Fibroblast of skin of left quadriceps (primary cell): ENCODE measurements at regions not wholly inside any gene's neighbourhood (a gene's known extent, or its start where the extent isn't known, plus 50 kb on each side); places are given as distances from the start of the nearest gene placed in this dataset.
"Not testable (repeated sequence)": the region's sequence is repeated elsewhere in the genome, so short reads cannot be mapped to it uniquely, and the experiment has no call there.

ENCODE experiments used
- DNase-seq, 2 experiments: peaks; one replicate each; pipeline ENCODE4 v3.0.0-alpha.2; 2013; ENCODE audit warnings: low read depth in 2 of 2

DNA sequence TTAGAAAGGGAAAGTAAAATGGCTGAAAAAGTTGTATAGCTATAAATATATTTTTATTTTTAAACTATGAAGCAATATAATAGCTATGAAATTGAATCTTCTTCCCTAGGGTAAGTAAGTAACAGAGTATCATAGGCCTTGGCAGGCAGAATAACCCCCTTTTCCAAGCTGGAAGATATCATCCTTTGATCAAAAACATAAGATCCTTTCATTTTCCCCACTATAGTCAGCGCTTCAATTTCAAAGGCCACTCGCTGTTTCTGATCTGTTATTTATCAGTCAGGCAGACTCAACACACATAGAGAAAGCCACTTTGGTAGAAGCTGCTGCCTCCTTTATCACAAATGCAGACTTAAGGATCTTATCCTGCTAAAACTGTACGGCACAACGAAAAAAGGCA, 74.0 kb upstream of the UBE2E2 start:
- DNase-seq, result no peak

DNA sequence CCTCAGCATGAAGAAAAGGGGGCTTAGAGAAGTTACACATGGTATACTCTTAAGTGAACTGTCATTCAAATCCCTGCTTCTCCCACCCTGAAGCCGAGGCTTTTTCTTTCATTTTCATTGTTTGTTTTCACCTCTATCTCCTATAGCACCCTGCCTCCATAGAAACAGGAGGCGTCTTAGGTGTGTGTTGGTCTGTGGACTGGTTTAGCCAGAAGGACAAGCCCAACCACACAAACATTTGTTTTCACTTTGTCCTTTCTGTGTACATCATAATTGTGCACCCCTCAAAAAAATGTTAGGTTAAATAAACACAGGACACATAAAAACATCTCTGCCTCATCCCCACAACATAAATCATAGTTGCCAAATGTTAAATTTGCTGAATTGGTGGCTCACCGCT, 73.3 kb upstream of the UBE2E2 start:
- peak; percentile 11 to 15 for DNase-seq

DNA sequence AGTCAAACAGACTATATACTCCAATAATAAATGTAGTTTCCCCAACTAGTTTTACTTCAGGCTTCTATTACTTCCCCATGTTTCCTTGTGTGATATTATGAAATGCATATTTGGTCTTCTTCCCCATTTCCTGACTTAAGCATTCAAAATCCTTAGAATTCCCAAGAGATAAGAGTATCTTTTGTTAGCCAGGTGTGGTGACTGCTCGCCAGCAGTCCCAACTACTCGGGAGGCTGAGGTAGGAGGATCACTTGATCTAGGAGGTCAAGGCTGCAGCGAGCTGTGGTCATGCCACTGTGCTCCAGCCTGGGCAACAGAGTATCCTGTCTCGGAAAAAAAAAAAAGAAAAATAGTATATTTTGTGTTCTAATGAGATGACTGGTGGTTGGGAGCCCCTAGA, 72.7 kb upstream of the UBE2E2 start:
- DNase-seq, result no peak

DNA sequence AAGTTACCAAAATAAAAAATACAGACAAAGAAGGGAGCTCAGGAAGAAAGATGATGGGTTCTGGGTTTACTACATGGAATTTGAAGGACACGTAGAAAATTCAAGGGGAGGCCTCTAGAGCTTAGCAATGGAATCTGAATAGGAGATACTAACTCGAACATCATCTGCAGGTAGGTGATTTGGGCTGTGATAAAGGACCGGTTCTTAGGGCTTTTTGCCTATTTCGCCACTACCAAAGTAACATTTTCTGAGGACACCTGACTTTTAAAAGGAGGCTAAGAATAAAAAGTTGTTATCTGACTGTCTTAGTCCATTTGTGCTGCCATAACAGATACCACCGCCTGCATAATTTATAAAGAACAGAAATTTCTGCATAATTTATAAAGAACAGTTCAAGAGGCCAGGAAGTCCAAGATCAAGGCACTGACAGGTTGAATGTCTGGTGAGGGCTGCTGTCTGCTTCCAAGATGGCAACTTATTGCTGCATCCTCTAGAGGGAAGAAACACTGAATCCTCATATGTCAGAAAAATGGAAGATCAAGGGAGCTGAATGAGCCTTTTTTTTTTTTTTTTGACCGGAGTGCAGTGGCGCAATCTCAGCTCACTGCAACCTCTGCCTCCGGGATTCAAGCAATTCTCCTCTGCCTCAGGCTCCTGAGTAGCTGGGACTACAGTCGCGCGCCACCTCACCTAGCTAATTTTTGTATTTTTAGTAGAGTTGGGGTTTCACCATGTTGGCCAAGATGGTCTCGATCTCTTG, 67.9 kb upstream of the UBE2E2 start:
- DNase-seq, result no peak

DNA sequence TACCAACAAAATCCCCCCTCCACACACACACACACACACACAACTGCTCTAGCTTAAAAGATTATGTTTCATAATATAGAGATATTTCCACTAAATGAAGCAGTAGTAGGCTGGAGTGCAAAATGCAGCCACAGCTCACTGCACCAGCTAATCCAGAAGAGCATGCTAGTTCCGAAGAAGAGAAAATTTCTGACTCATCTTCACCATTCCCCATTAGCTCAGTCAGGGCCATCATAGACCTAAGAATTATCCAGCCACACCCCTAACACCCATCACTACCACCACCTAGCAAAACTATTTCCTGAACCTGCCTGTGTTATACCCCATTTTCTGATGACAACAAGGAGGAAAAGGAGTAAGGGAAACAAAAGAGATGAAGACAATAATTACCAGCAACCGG, 67.1 kb upstream of the UBE2E2 start:
- DNase-seq, result no peak

DNA sequence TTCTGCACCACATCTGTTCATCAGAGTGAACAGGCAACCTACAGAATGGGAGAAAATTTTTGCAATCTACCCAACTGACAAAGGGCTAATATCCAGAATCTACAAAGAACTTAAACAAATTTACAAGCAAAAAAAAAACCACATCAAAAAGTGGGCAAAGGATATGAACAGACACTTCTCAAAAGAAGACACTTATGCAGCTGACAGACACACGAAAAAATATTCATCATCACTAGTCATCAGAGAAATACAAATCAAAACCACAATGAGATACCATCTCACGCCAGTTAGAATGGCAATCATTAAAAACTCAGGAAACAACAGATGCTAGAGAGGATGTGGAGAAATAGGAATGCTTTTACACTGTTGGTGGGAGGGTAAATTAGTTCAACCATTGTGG, 59.1 kb upstream of the UBE2E2 start:
- DNase-seq, result not testable (repeated sequence)

DNA sequence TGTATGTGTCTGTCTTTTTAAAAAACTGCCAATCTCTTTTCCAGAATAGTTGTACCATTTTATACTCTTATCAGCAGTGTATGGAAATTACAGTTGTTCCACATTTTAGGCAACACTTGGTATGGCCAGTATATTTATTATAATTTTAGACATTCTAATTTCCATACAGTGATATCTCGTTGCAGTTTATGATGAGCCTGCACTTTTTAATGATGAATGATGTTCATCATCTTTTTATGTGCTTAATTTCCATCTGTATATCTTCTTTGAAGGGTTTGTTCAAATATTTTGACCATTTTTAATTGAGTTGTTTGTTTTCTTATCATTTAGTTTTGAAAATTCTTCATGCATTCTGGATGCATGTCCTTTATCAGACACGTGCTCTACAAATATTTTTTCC, 57.0 kb upstream of the UBE2E2 start:
- DNase-seq, result no peak

DNA sequence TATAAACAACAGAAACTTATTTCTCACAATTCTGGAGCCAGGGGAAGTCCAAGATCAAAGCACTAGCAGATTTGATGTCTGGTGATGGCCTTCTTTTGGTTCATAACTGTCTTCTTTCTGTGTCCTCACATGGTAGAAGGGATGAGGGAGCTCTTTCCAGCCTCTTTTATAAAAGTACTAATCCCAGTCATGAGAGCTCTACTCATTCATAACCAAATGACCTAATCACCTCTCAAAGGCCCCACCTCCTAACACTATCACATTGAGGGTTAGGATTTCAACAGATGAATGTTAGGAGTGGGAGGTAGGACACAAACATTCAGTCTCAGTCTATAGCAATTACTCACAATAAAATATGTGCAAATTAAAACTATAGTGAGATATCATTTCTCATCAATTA, 50.1 kb upstream of the UBE2E2 start:
- DNase-seq, result no peak
